H1 (cell line): ENCODE measurements at regions not wholly inside any gene's neighbourhood (a gene's known extent, or its start where the extent isn't known, plus 50 kb on each side); places are given as distances from the start of the nearest gene placed in this dataset.

ENCODE experiments used
- CTCF ChIA-PET: fragments of 300-600 bp; sonication (Branson Sonifier 250); formaldehyde crosslinking; loops from one replicate; lab custom pipeline; 2021; ENCODE audit not compliant: partially characterized antibody; lab: Charles Lee
- POLR2A ChIA-PET: fragments of 300-600 bp; sonication (Branson Sonifier 250); formaldehyde crosslinking; loops from one replicate; lab custom pipeline; 2021; ENCODE audit warnings: inconsistent platforms; ENCODE audit not compliant: partially characterized antibody; lab: Charles Lee
- DNase-seq, 2 experiments: peaks; one replicate each; pipeline versions ENCODE4 v3.0.0 to v3.0.0-alpha.2; 2010 to 2022; ENCODE audit warnings: low spot score in 2 of 2, low read depth in 1 of 2, mixed read lengths in 1 of 2
- FAIRE-seq: peaks from 2 replicates; lab custom pipeline; 2011; peaks lifted over from hg19 to GRCh38; lab: Jason Lieb, UNC
- H2AFZ ChIP-seq: 2 replicates; pipeline ENCODE4 v1.8.1; 2012; ENCODE audit warnings: low read length, inconsistent platforms
- H2AK5ac ChIP-seq: 2 replicates; pipeline ENCODE4 v1.6.1; 2013; ENCODE audit warnings: low read depth, low read length
- H2BK120ac ChIP-seq: replicated peaks from 2 replicates; pipeline ENCODE3; 2013; ENCODE audit warnings: low read depth, low read length, inconsistent platforms
- H2BK12ac ChIP-seq: 2 replicates; pipeline ENCODE4 v1.6.1; 2013; ENCODE audit warnings: low read depth, low read length
- H2BK15ac ChIP-seq: 2 replicates; pipeline ENCODE4 v1.6.1; 2013; ENCODE audit warnings: low read length
- H2BK20ac ChIP-seq: 2 replicates; pipeline ENCODE4 v1.6.1; 2013; ENCODE audit warnings: low read length
- H2BK5ac ChIP-seq: 2 replicates; pipeline ENCODE4 v1.6.1; 2013; ENCODE audit warnings: low read depth, low read length
- H3K14ac ChIP-seq: 2 replicates; pipeline ENCODE4 v1.6.1; 2013; ENCODE audit warnings: inconsistent platforms; ENCODE audit not compliant: insufficient read length
- H3K18ac ChIP-seq: 2 replicates; pipeline ENCODE4 v1.6.1; 2013; ENCODE audit warnings: low read length; ENCODE audit errors: extremely low read depth
- H3K23ac ChIP-seq: 2 replicates; pipeline ENCODE4 v1.6.1; 2013; ENCODE audit warnings: inconsistent platforms; ENCODE audit not compliant: insufficient read length
- H3K23me2 ChIP-seq: 2 replicates; pipeline ENCODE4 v1.6.1; 2013; ENCODE audit warnings: low read depth, low read length
- H3K27ac ChIP-seq: 2 replicates; pipeline ENCODE4 v1.6.1; 2011; ENCODE audit warnings: low read depth, low read length, inconsistent platforms
- H3K27me3 ChIP-seq, 4 experiments: replicated peaks in 1 of 4; 1 replicate in 1 of 4; 2 replicates in 3 of 4; pipeline versions ENCODE4 v1.6.1 to v1.8.1; 2011 to 2013; ENCODE audit warnings: low read length in 3 of 4, mild to moderate bottlenecking in 3 of 4, inconsistent platforms in 2 of 4, mixed read lengths in 2 of 4, moderate library complexity in 1 of 4; ENCODE audit not compliant: control insufficient read depth in 3 of 4, insufficient read depth in 3 of 4; ENCODE audit errors: extremely low read depth in 1 of 4
- H3K36me3 ChIP-seq, 4 experiments: 2 replicates each; pipeline versions ENCODE4 v1.6.1 to v1.8.1; 2011 to 2013; ENCODE audit warnings: mild to moderate bottlenecking in 4 of 4, low read length in 3 of 4, moderate library complexity in 2 of 4, control low read depth in 1 of 4, inconsistent platforms in 1 of 4; ENCODE audit not compliant: insufficient read depth in 4 of 4, control insufficient read depth in 2 of 4
- H3K4ac ChIP-seq: replicated peaks from 2 replicates; pipeline ENCODE3; 2013; ENCODE audit warnings: low read length, low read depth, mixed read lengths, inconsistent platforms; ENCODE audit not compliant: insufficient read length
- H3K4me1 ChIP-seq, 4 experiments: replicated peaks in 1 of 4; 1 replicate in 1 of 4; 2 replicates in 3 of 4; pipeline versions ENCODE4 v1.6.1 to v1.8.1; 2011 to 2013; ENCODE audit warnings: low read length in 3 of 4, inconsistent platforms in 2 of 4, mixed read lengths in 1 of 4; ENCODE audit not compliant: insufficient read depth in 4 of 4, control insufficient read depth in 3 of 4
- H3K4me2 ChIP-seq, 2 experiments: 2 replicates each; pipeline versions ENCODE4 v1.6.1 to v1.8.1; 2011 to 2013; ENCODE audit warnings: low read depth in 2 of 2, low read length in 2 of 2, control low read depth in 1 of 2, inconsistent platforms in 1 of 2, mild to moderate bottlenecking in 1 of 2; ENCODE audit not compliant: insufficient read depth in 1 of 2
- H3K4me3 ChIP-seq, 4 experiments: fragments of 200-600, 300-600 bp in 1 of 4; sonication (generic), shearing (Covaris generic), sonication (Bioruptor Twin) in 1 of 4; 2 replicates each; pipeline versions ENCODE4 v1.5.1 to v1.8.1; 2011 to 2016; ENCODE audit warnings: low read length in 4 of 4, low read depth in 3 of 4, control low read depth in 2 of 4, inconsistent platforms in 2 of 4, mild to moderate bottlenecking in 2 of 4, mixed read lengths in 1 of 4, moderate library complexity in 1 of 4; ENCODE audit not compliant: insufficient read depth in 2 of 4; ENCODE audit errors: extremely low read depth in 1 of 4
- H3K56ac ChIP-seq: replicated peaks from 2 replicates; pipeline ENCODE3; 2013; ENCODE audit warnings: low read depth, mild to moderate bottlenecking, mixed read lengths, low read length, inconsistent platforms; ENCODE audit not compliant: insufficient read length
- H3K79me1 ChIP-seq: 2 replicates; pipeline ENCODE4 v1.6.1; 2013; ENCODE audit warnings: low read depth, low read length, control low read depth
- H3K79me2 ChIP-seq, 2 experiments: 2 replicates each; pipeline versions ENCODE4 v1.6.1 to v1.8.1; 2012 to 2013; ENCODE audit warnings: low read length in 2 of 2, mild to moderate bottlenecking in 2 of 2, inconsistent platforms in 1 of 2; ENCODE audit not compliant: insufficient read depth in 2 of 2, control insufficient read depth in 1 of 2
- H3K9ac ChIP-seq, 4 experiments: replicated peaks in 1 of 4; 1 replicate in 1 of 4; 2 replicates in 3 of 4; pipeline versions ENCODE4 v1.6.1 to v1.8.1; 2011 to 2013; ENCODE audit warnings: low read depth in 3 of 4, low read length in 3 of 4, control low read depth in 2 of 4, mild to moderate bottlenecking in 2 of 4, moderate library complexity in 2 of 4, inconsistent platforms in 1 of 4; ENCODE audit errors: extremely low read depth in 1 of 4
- H3K9me3 ChIP-seq, 2 experiments: 2 replicates each; pipeline versions ENCODE4 v1.6.1 to v1.8.1; 2012 to 2013; ENCODE audit warnings: mild to moderate bottlenecking in 2 of 2, moderate library complexity in 2 of 2, control low read depth in 1 of 2, inconsistent platforms in 1 of 2, low read depth in 1 of 2, low read length in 1 of 2, mixed read lengths in 1 of 2; ENCODE audit not compliant: insufficient read depth in 2 of 2
- H4K20me1 ChIP-seq, 2 experiments: replicated peaks in 1 of 2; 2 replicates each; pipeline versions ENCODE3 to v1.8.1; 2011 to 2013; ENCODE audit warnings: inconsistent platforms in 2 of 2, low read length in 2 of 2, mild to moderate bottlenecking in 1 of 2; ENCODE audit not compliant: insufficient read depth in 2 of 2, control insufficient read depth in 1 of 2
- H4K5ac ChIP-seq: 2 replicates; pipeline ENCODE4 v1.6.1; 2013; ENCODE audit warnings: low read length, low read depth, mixed read lengths, inconsistent platforms; ENCODE audit not compliant: insufficient read length
- H4K8ac ChIP-seq: 2 replicates; pipeline ENCODE4 v1.8.0; 2013; ENCODE audit warnings: mild to moderate bottlenecking, moderate library complexity, low read length, inconsistent platforms; ENCODE audit not compliant: insufficient read depth; ENCODE audit errors: extremely low read depth
- H4K91ac ChIP-seq: replicated peaks from 2 replicates; pipeline ENCODE3; 2013; ENCODE audit warnings: low read length, mixed read lengths, inconsistent platforms; ENCODE audit not compliant: insufficient read length
- ATF2 ChIP-seq: IDR thresholded peaks from 2 replicates; pipeline ENCODE4 v1.6.1; 2012; ENCODE audit warnings: low read length, inconsistent platforms
- BACH1 ChIP-seq: IDR thresholded peaks from 2 replicates; pipeline ENCODE4 v1.6.1; 2012; ENCODE audit warnings: low read length, improper control_type of control experiment
- CBX8 ChIP-seq: fragments of 300-800, 300-1000 bp; sonication (generic); IDR thresholded peaks from 2 replicates; pipeline ENCODE4 v1.7.1; 2016; ENCODE audit warnings: low read depth, low read length, borderline replicate concordance
- CEBPB ChIP-seq: IDR thresholded peaks from 2 replicates; pipeline ENCODE4 v1.6.1; 2012; ENCODE audit warnings: low read depth, low read length
- GTF2F1 ChIP-seq: IDR thresholded peaks from 2 replicates; pipeline ENCODE4 v1.6.1; 2012; ENCODE audit warnings: low read depth, low read length, improper control_type of control experiment, borderline replicate concordance
- HDAC2 ChIP-seq, 2 experiments: fragments of 300-600 bp in 1 of 2; sonication (generic) in 1 of 2; IDR thresholded peaks; 2 replicates each; pipeline ENCODE4 v1.6.1; 2011 to 2012; ENCODE audit warnings: low read depth in 2 of 2, low read length in 2 of 2, mild to moderate bottlenecking in 2 of 2, moderate library complexity in 2 of 2, borderline replicate concordance in 1 of 2, inconsistent platforms in 1 of 2
- JUN ChIP-seq: IDR thresholded peaks from 2 replicates; pipeline ENCODE4 v1.6.1; 2011; ENCODE audit warnings: low read depth, mild to moderate bottlenecking, improper control_type of control experiment, low read length
- POLR2A ChIP-seq, 2 experiments: IDR thresholded peaks; 1 replicate in 1 of 2; 2 replicates in 1 of 2; pipeline ENCODE4 v1.6.1; 2011; ENCODE audit warnings: low read depth in 2 of 2, low read length in 2 of 2, mild to moderate bottlenecking in 2 of 2; ENCODE audit errors: control extremely low read depth in 1 of 2
- POU5F1 ChIP-seq: IDR thresholded peaks from 2 replicates; pipeline ENCODE4 v1.6.1; 2011; ENCODE audit warnings: low read depth, mild to moderate bottlenecking, low read length, moderate library complexity
- RBBP5 ChIP-seq: IDR thresholded peaks from 2 replicates; pipeline ENCODE4 v1.7.1; 2012; ENCODE audit warnings: low read depth, mild to moderate bottlenecking, inconsistent platforms, low read length, moderate library complexity, borderline replicate concordance
- SAP30 ChIP-seq: fragments of 300-600 bp; sonication (generic); IDR thresholded peaks from 2 replicates; pipeline ENCODE4 v1.7.1; 2012; ENCODE audit warnings: low read length, moderate library complexity, mild to moderate bottlenecking, inconsistent platforms; ENCODE audit not compliant: insufficient read depth, insufficient replicate concordance
- SIRT6 ChIP-seq: IDR thresholded peaks from one replicate; pipeline ENCODE4 v1.7.1; 2012; ENCODE audit warnings: low read length, inconsistent platforms
- SIX5 ChIP-seq: IDR thresholded peaks from 2 replicates; pipeline ENCODE4 v1.6.1; 2011; ENCODE audit warnings: mild to moderate bottlenecking, low read depth, low read length
- TAF1 ChIP-seq: IDR thresholded peaks from 2 replicates; pipeline ENCODE4 v1.6.1; 2011; ENCODE audit warnings: mild to moderate bottlenecking, low read depth, low read length
- WGBS, 2 experiments: shearing (Covaris generic) in 1 of 2; methylation state at CpG; one replicate each; pipeline versions ENCODE4 v1.1.6 to v1.1.7; 2013 to 2015; ENCODE audit warnings: low lambda C conversion rate in 2 of 2, mixed read lengths in 2 of 2, inconsistent platforms in 1 of 2, low coverage in 1 of 2, missing lambda C conversion rate in 1 of 2; ENCODE audit not compliant: insufficient replicate concordance in 2 of 2, insufficient coverage in 1 of 2, insufficient read length in 1 of 2; ENCODE audit errors: extremely low coverage in 1 of 2, missing lambda C conversion rate in 1 of 2; 5-methylcytosine and 5-hydroxymethylcytosine counted together

- Histone ChIP-seq H2AFZ (no peak overlapping the region), H2BK120ac (no peak overlapping the region), H3K9me3 (no peaks in the 10 kb centered on the region; a peak in 1 of 4 replicates), H3K18ac (no peak overlapping the region), H3K23me2 (no peaks in the 10 kb centered on the region), H3K4me3 (no peak overlapping the region), H4K8ac (no peak overlapping the region), H3K4me2 (no peak overlapping the region), H3K9ac (no peak overlapping the region), H2BK5ac (no peak overlapping the region), H3K23ac (no peak overlapping the region), H4K5ac (no peak overlapping the region), H4K20me1 (no peaks in the 10 kb centered on the region), H3K4ac (no peak overlapping the region), H4K91ac (no peak overlapping the region), H3K27me3 (no peaks in the 10 kb centered on the region), H3K79me2 (no peaks in the 10 kb centered on the region), H3K4me1 (peaks cover 0 to 6% (median 0%) of the 10 kb centered on the region in 4 experiments; a peak in 2 of 7 replicates), H2BK20ac (no peak overlapping the region), H2BK12ac (no peak overlapping the region), H3K56ac (no peak overlapping the region), H3K36me3 (no peaks in the 10 kb centered on the region)
- no peak for FAIRE-seq
- 88% methylated on average over 4 of the region's 4 CpGs; no CpG with 5 or more reads in 1 of the 2 experiments for WGBS, 2 experiments
- ChIA-PET POLR2A (no interaction called here), CTCF (no interaction called here)
- DNase-seq, result no peak
- TF ChIP-seq CEBPB (no peak), GTF2F1 (no peak), RBBP5 (no peak), ATF2 (no peak), JUN (no peak), CBX8 (no peak), SIX5 (no peak), BACH1 (no peak), SAP30 (no peak), POU5F1 (no peak), HDAC2 (IDR thresholded peaks at IDR 0.05; ENCODE audit: borderline replicate concordance in 1 of 2, low read depth in 2 of 2, low read length in 2 of 2) (no peak), TAF1 (no peak), POLR2A (IDR thresholded peaks at IDR 0.05; ENCODE audit: control extremely low read depth in 1 of 2, low read depth in 2 of 2, low read length in 2 of 2) (no peak), SIRT6 (no peak)
- TF ChIP-seq, all 59 proteins: peak for 0
- no peak overlapping the region for H2AK5ac ChIP-seq
- no peak overlapping the region for H3K27ac ChIP-seq
- no peaks in the 10 kb centered on the region for H3K79me1 ChIP-seq
- H3K14ac ChIP-seq, result no peak overlapping the region
- no peak overlapping the region for H2BK15ac ChIP-seq
These were observed 201.1 kb downstream of the SOX9 start for GRCh38 chr17:72321896-72322295.
